ENCODE measurements at regions not wholly inside any gene's neighbourhood (a gene's known extent, or its start where the extent isn't known, plus 50 kb on each side); places are given as distances from the start of the nearest gene placed in this dataset.
"Not testable (repeated sequence)": the region's sequence is repeated elsewhere in the genome, so short reads cannot be mapped to it uniquely, and the experiment has no call there.

- Histone ChIP-seq H3K9me3 (no peaks in the 10 kb centered on the region), H3K36me3 (ENCODE audit: low read depth, missing control alignments) (no peaks in the 10 kb centered on the region), H3K4me3 (no peak overlapping the region), H3K27me3 (no peaks in the 10 kb centered on the region), H3K4me1 (no peaks in the 10 kb centered on the region), H3K27ac (no peak overlapping the region)
- DNase-seq: no peak
- no peak for TF ChIP-seq POLR2A (IDR thresholded peaks at IDR 0.05)
- peak in 2 of 3 experiments; percentile 10 to 13 for TF ChIP-seq CTCF (IDR thresholded peaks at IDR 0.05)
- intact Hi-C loops (cut with DNase I; ENCODE audit: low total_unique reads): no loop called here
- WGBS, 2 donors: 39 to 40% methylated on average over 2 of the region's 2 CpGs
Observed at GRCh38 chrX:66731398-66731797, 92.5 kb upstream of the EDA2R start.

- intact Hi-C loops (cut with DNase I; ENCODE audit: low total_unique reads): no loop called here
- TF ChIP-seq POLR2A (IDR thresholded peaks at IDR 0.05) (no peak), CTCF (IDR thresholded peaks at IDR 0.05) (peak; percentile 50 to 64 (median 52))
- Histone ChIP-seq H3K27ac (no peak overlapping the region), H3K4me3 (peak overlapping the region; percentile 49 to 50), H3K9me3 (no peaks in the 10 kb centered on the region), H3K4me1 (no peaks in the 10 kb centered on the region), H3K36me3 (ENCODE audit: low read depth, missing control alignments) (no peaks in the 10 kb centered on the region), H3K27me3 (no peaks in the 10 kb centered on the region)
- DNase-seq: peak; percentile 59
- WGBS, 2 donors: 0 to 1% methylated on average over 5 to 20 of the region's 21 CpGs
Observed at GRCh38 chrX:66728818-66729271, 90.0 kb upstream of the EDA2R start.

GRCh38 chrX:66717926-66718325 lies 79.0 kb upstream of the EDA2R start:
- intact Hi-C loops (cut with DNase I; ENCODE audit: low total_unique reads): no loop called here
- DNase-seq: no peak
- H3K4me1 ChIP-seq: no peaks in the 10 kb centered on the region
- no peak overlapping the region for H3K4me3 ChIP-seq
- whole genome bisulfite sequencing, 2 donors: 64 to 70% methylated on average over 2 to 3 of the region's 3 CpGs
- no peaks in the 10 kb centered on the region for H3K36me3 ChIP-seq (ENCODE audit: low read depth, missing control alignments)
- no peaks in the 10 kb centered on the region for H3K27me3 ChIP-seq
- TF ChIP-seq POLR2A (IDR thresholded peaks at IDR 0.05): no peak
- no peak overlapping the region for H3K27ac ChIP-seq
- no peaks in the 10 kb centered on the region for H3K9me3 ChIP-seq

- no peak for DNase-seq
- intact Hi-C loops (cut with DNase I; ENCODE audit: low total_unique reads): no loop called here
- H3K4me1 ChIP-seq: no peaks in the 10 kb centered on the region
- H3K36me3 ChIP-seq (ENCODE audit: low read depth, missing control alignments): no peaks in the 10 kb centered on the region
- 46 to 50% methylated on average over 1 of the region's 1 CpG for WGBS, 2 donors
- no peaks in the 10 kb centered on the region for H3K9me3 ChIP-seq
- H3K27me3 ChIP-seq: no peaks in the 10 kb centered on the region
- no peak overlapping the region for H3K27ac ChIP-seq
- no peak for TF ChIP-seq POLR2A (IDR thresholded peaks at IDR 0.05)
- no peak for TF ChIP-seq CTCF (IDR thresholded peaks at IDR 0.05)
- H3K4me3 ChIP-seq: no peak overlapping the region
Observed at GRCh38 chrX:66698273-66699204, 59.7 kb upstream of the EDA2R start.

GRCh38 chrX:66692512-66692911 lies 53.6 kb upstream of the EDA2R start:
- intact Hi-C loops (cut with DNase I; ENCODE audit: low total_unique reads); DNase-seq; H3K27me3 ChIP-seq; H3K4me1 ChIP-seq; H3K9me3 ChIP-seq; H3K27ac ChIP-seq; H3K4me3 ChIP-seq; H3K36me3 ChIP-seq (ENCODE audit: low read depth, missing control alignments): not testable (repeated sequence)
- 73 to 87% methylated on average over 7 to 8 of the region's 8 CpGs for WGBS, 2 donors
